ENCODE measurements at regions not wholly inside any gene's neighbourhood (a gene's known extent, or its start where the extent isn't known, plus 50 kb on each side); places are given as distances from the start of the nearest gene placed in this dataset.
"Not testable (repeated sequence)": the region's sequence is repeated elsewhere in the genome, so short reads cannot be mapped to it uniquely, and the experiment has no call there.

- TF ChIP-seq CTCF (IDR thresholded peaks at IDR 0.05; ENCODE audit: low read length); EZH2 (IDR thresholded peaks at IDR 0.05; ENCODE audit: borderline replicate concordance, low read length): not testable (repeated sequence)
Measured at GRCh38 chr1:234802586-234802985, 192.6 kb upstream of the IRF2BP2 start.
